KMS-11 (cell line): ENCODE measurements at regions not wholly inside any gene's neighbourhood (a gene's known extent, or its start where the extent isn't known, plus 50 kb on each side); places are given as distances from the start of the nearest gene placed in this dataset.

Experiments
- H2AFZ ChIP-seq: fragments of 200-600 bp; sonication (generic); 2 replicates; pipeline ENCODE4 v1.6.1; 2016; ENCODE audit warnings: antibody characterized with exemption, mixed run types, low read depth
- H3K27ac ChIP-seq: fragments of 200-600 bp; sonication (generic); 2 replicates; pipeline ENCODE4 v1.6.1; 2016; ENCODE audit warnings: mild to moderate bottlenecking, mixed run types
- H3K27me3 ChIP-seq: fragments of 200-600 bp; sonication (generic); 2 replicates; pipeline ENCODE4 v1.6.1; 2017; ENCODE audit warnings: mild to moderate bottlenecking, low read depth, mixed run types, moderate library complexity; ENCODE audit not compliant: insufficient read depth
- H3K36me3 ChIP-seq: fragments of 200-600 bp; sonication (generic); 2 replicates; pipeline ENCODE4 v1.6.1; 2017; ENCODE audit warnings: mild to moderate bottlenecking, mixed run types; ENCODE audit not compliant: insufficient read depth
- H3K4me1 ChIP-seq: fragments of 200-600 bp; sonication (generic); 2 replicates; pipeline ENCODE4 v1.6.1; 2016; ENCODE audit warnings: mild to moderate bottlenecking, low read depth, mixed run types; ENCODE audit not compliant: poor library complexity, severe bottlenecking
- H3K4me2 ChIP-seq: fragments of 200-600 bp; sonication (generic); 2 replicates; pipeline ENCODE4 v1.7.0; 2016; ENCODE audit warnings: mild to moderate bottlenecking, mixed run types
- H3K4me3 ChIP-seq: fragments of 200-600 bp; sonication (generic); IDR thresholded peaks from 2 replicates; pipeline ENCODE4 v1.6.1; 2017; ENCODE audit warnings: low read depth, low read length, mixed read lengths; ENCODE audit not compliant: insufficient read depth
- H3K79me2 ChIP-seq: fragments of 200-600 bp; sonication (generic); 2 replicates; pipeline ENCODE4 v1.6.1; 2016; ENCODE audit warnings: low read depth, mixed run types; ENCODE audit not compliant: insufficient read depth
- H3K9ac ChIP-seq: fragments of 200-600 bp; sonication (generic); 2 replicates; pipeline ENCODE4 v1.6.1; 2016; ENCODE audit warnings: mild to moderate bottlenecking, mixed run types
- H4K20me1 ChIP-seq: fragments of 200-600 bp; sonication (generic); 2 replicates; pipeline ENCODE4 v1.6.1; 2016; ENCODE audit warnings: mild to moderate bottlenecking, mixed run types; ENCODE audit not compliant: insufficient read depth
- CTCF ChIP-seq: fragments of 200-600 bp; sonication (generic); conservative IDR thresholded peaks from 2 replicates; pipeline ENCODE4 v1.6.1; 2017; ENCODE audit warnings: low read depth, mild to moderate bottlenecking, antibody characterized with exemption, low read length, moderate library complexity, mixed read lengths

- no peak overlapping the region for H3K4me3 ChIP-seq
- no peak overlapping the region for H3K27ac ChIP-seq
- H3K4me1 ChIP-seq, result no peaks in the 10 kb centered on the region
- no peaks in the 10 kb centered on the region for H3K36me3 ChIP-seq
- no peak for TF ChIP-seq CTCF
- no peaks in the 10 kb centered on the region for H4K20me1 ChIP-seq
- H3K4me2 ChIP-seq, result no peak overlapping the region
- no peak overlapping the region for H2AFZ ChIP-seq
- no peaks in the 10 kb centered on the region for H3K27me3 ChIP-seq
- no peaks in the 10 kb centered on the region for H3K79me2 ChIP-seq
- no peak overlapping the region for H3K9ac ChIP-seq
These were observed 200.0 kb downstream of the WDR11 start for GRCh38 chr10:121051171-121051570.

GRCh38 chr10:121051696-121052279 is 200.6 kb downstream of the WDR11 start:
- Histone ChIP-seq H3K27ac (no peak overlapping the region), H3K36me3 (no peaks in the 10 kb centered on the region), H3K79me2 (no peaks in the 10 kb centered on the region), H3K4me2 (no peak overlapping the region), H4K20me1 (no peaks in the 10 kb centered on the region), H3K4me1 (no peaks in the 10 kb centered on the region), H3K9ac (no peak overlapping the region), H2AFZ (no peak overlapping the region), H3K27me3 (no peaks in the 10 kb centered on the region), H3K4me3 (no peak overlapping the region)
- TF ChIP-seq CTCF, result no peak

GRCh38 chr10:121053151-121053550 is 202.0 kb downstream of the WDR11 start:
- Histone ChIP-seq H4K20me1 (no peaks in the 10 kb centered on the region), H3K27ac (no peak overlapping the region), H3K9ac (no peak overlapping the region), H3K36me3 (no peaks in the 10 kb centered on the region), H3K4me1 (no peaks in the 10 kb centered on the region), H3K79me2 (no peaks in the 10 kb centered on the region), H3K27me3 (no peaks in the 10 kb centered on the region), H2AFZ (no peak overlapping the region), H3K4me2 (no peak overlapping the region), H3K4me3 (no peak overlapping the region)
- no peak for TF ChIP-seq CTCF

- Histone ChIP-seq H3K4me2 (no peak overlapping the region), H3K36me3 (no peaks in the 10 kb centered on the region), H2AFZ (no peak overlapping the region), H4K20me1 (no peaks in the 10 kb centered on the region), H3K79me2 (no peaks in the 10 kb centered on the region), H3K4me3 (no peak overlapping the region), H3K9ac (no peak overlapping the region), H3K27ac (no peak overlapping the region), H3K4me1 (no peaks in the 10 kb centered on the region), H3K27me3 (no peaks in the 10 kb centered on the region)
- no peak for TF ChIP-seq CTCF
These were observed 203.7 kb downstream of the WDR11 start for GRCh38 chr10:121054874-121055273.
